ENCODE measurements at regions not wholly inside any gene's neighbourhood (a gene's known extent, or its start where the extent isn't known, plus 50 kb on each side); places are given as distances from the start of the nearest gene placed in this dataset.
A peak's percentile ranks its signal among the peaks of the same experiment; 100 is the strongest.

GRCh38 chr2:81324046-81324445 is 1019.5 kb upstream of the LRRTM1 start:
- ATAC-seq: no peak
- H3K27me3 ChIP-seq: no peaks in the 10 kb centered on the region
- no peak for TF ChIP-seq CTCF (IDR thresholded peaks at IDR 0.05)
- no peak overlapping the region for H3K27ac ChIP-seq
- intact Hi-C loops (cut with DNase I): no loop called here
- no peaks in the 10 kb centered on the region for H3K36me3 ChIP-seq
- peaks cover 0 to 12% of the 10 kb centered on the region in 2 donors for H3K9me3 ChIP-seq
- no peaks in the 10 kb centered on the region for H3K4me1 ChIP-seq
- DNase-seq: no peak
- H3K4me3 ChIP-seq: no peak overlapping the region

- no peaks in the 10 kb centered on the region for H3K4me1 ChIP-seq
- no peak overlapping the region for H3K4me3 ChIP-seq
- intact Hi-C loops (cut with DNase I): no loop called here
- H3K36me3 ChIP-seq: no peaks in the 10 kb centered on the region
- no peak for TF ChIP-seq CTCF (IDR thresholded peaks at IDR 0.05)
- no peak for ATAC-seq
- DNase-seq: peak in 1 of 4 donors; percentile 11
- H3K27ac ChIP-seq: no peak overlapping the region
- no peaks in the 10 kb centered on the region for H3K27me3 ChIP-seq
- peaks cover 0 to 33% of the 10 kb centered on the region in 2 donors for H3K9me3 ChIP-seq
Observed at GRCh38 chr2:81304154-81304830, 999.7 kb upstream of the LRRTM1 start.

- no peak for TF ChIP-seq CTCF (IDR thresholded peaks at IDR 0.05)
- Histone ChIP-seq H3K36me3 (no peaks in the 10 kb centered on the region), H3K9me3 (peaks cover 0 to 38% of the 10 kb centered on the region in 2 donors), H3K4me3 (no peak overlapping the region), H3K4me1 (no peaks in the 10 kb centered on the region), H3K27me3 (no peaks in the 10 kb centered on the region), H3K27ac (no peak overlapping the region)
- ATAC-seq (no peak), DNase-seq (peak in 1 of 4 donors; percentile 36)
- intact Hi-C loops (cut with DNase I): no loop called here
Observed at GRCh38 chr2:81303321-81303720, 998.8 kb upstream of the LRRTM1 start.

GRCh38 chr2:81299841-81300240 is 995.3 kb upstream of the LRRTM1 start:
- no peaks in the 10 kb centered on the region for H3K4me1 ChIP-seq
- no peaks in the 10 kb centered on the region for H3K27me3 ChIP-seq
- DNase-seq (no peak), ATAC-seq (no peak)
- no peak overlapping the region for H3K27ac ChIP-seq
- H3K9me3 ChIP-seq: peaks cover 0 to 38% of the 10 kb centered on the region in 2 donors
- H3K36me3 ChIP-seq: no peaks in the 10 kb centered on the region
- TF ChIP-seq CTCF (IDR thresholded peaks at IDR 0.05): no peak
- intact Hi-C loops (cut with DNase I): no loop called here
- no peak overlapping the region for H3K4me3 ChIP-seq

- TF ChIP-seq CTCF (IDR thresholded peaks at IDR 0.05): no peak
- Histone ChIP-seq H3K4me3 (no peak overlapping the region), H3K4me1 (no peaks in the 10 kb centered on the region), H3K27ac (no peak overlapping the region), H3K36me3 (no peaks in the 10 kb centered on the region), H3K9me3 (peaks cover 0 to 28% of the 10 kb centered on the region in 2 donors), H3K27me3 (no peaks in the 10 kb centered on the region)
- DNase-seq (no peak), ATAC-seq (no peak)
- intact Hi-C loops (cut with DNase I): no loop called here
Observed at GRCh38 chr2:81290846-81291245, 986.3 kb upstream of the LRRTM1 start.

Data from left lung (tissue), 4 donors.